SKM-1 (cell line): ENCODE measurements at regions not wholly inside any gene's neighbourhood (a gene's known extent, or its start where the extent isn't known, plus 50 kb on each side); places are given as distances from the start of the nearest gene placed in this dataset.

Experiments used
- DNase-seq: peaks from one replicate; lab custom pipeline; 2025; ENCODE audit not compliant: unreplicated experiment; lab: John Stamatoyannopoulos, UW

- no peak for DNase-seq
Observed at GRCh38 chr1:87949711-87950110, 621.0 kb downstream of the LMO4 start.

- no peak for DNase-seq
Observed at GRCh38 chr1:87950369-87950768, 621.7 kb downstream of the LMO4 start.

GRCh38 chr1:87951409-87951808, 622.7 kb downstream of the LMO4 start:
- no peak for DNase-seq

GRCh38 chr1:87951852-87952251, 623.2 kb downstream of the LMO4 start:
- DNase-seq = no peak

GRCh38 chr1:87953121-87953520, 624.4 kb downstream of the LMO4 start:
- no peak for DNase-seq

GRCh38 chr1:87953732-87954344, 625.2 kb downstream of the LMO4 start:
- DNase-seq = peak; percentile 40

GRCh38 chr1:87955038-87955437, 626.4 kb downstream of the LMO4 start:
- no peak for DNase-seq

- DNase-seq = no peak
Observed at GRCh38 chr1:87956072-87956471, 627.4 kb downstream of the LMO4 start.

- DNase-seq = no peak
Observed at GRCh38 chr1:87956750-87957149, 628.1 kb downstream of the LMO4 start.

GRCh38 chr1:87957331-87957730, 628.7 kb downstream of the LMO4 start:
- no peak for DNase-seq

- no peak for DNase-seq
Observed at GRCh38 chr1:87958201-87958600, 629.5 kb downstream of the LMO4 start.

GRCh38 chr1:87958716-87959115, 630.0 kb downstream of the LMO4 start:
- DNase-seq = no peak

GRCh38 chr1:87959236-87959635, 630.6 kb downstream of the LMO4 start:
- DNase-seq = no peak

- DNase-seq = no peak
Observed at GRCh38 chr1:87961992-87962391, 633.3 kb downstream of the LMO4 start.

GRCh38 chr1:87963556-87963955, 634.9 kb downstream of the LMO4 start:
- DNase-seq = no peak

- DNase-seq = no peak
Observed at GRCh38 chr1:87965193-87965592, 636.5 kb downstream of the LMO4 start.

- no peak for DNase-seq
Observed at GRCh38 chr1:87968197-87968955, 639.7 kb downstream of the LMO4 start.

- no peak for DNase-seq
Observed at GRCh38 chr1:87969040-87969439, 640.4 kb downstream of the LMO4 start.

GRCh38 chr1:87972811-87973210, 644.1 kb downstream of the LMO4 start:
- DNase-seq = no peak

GRCh38 chr1:87973896-87974295, 645.2 kb downstream of the LMO4 start:
- DNase-seq = no peak

GRCh38 chr1:87976316-87976715, 647.6 kb downstream of the LMO4 start:
- no peak for DNase-seq

- DNase-seq = no peak
Observed at GRCh38 chr1:87977145-87977544, 648.5 kb downstream of the LMO4 start.

- DNase-seq = no peak
Observed at GRCh38 chr1:87979079-87979478, 650.4 kb downstream of the LMO4 start.
